NCI-H82 treated with DMSO at 0.1 percent for 48 hours (cell line): ENCODE measurements at regions not wholly inside any gene's neighbourhood (a gene's known extent, or its start where the extent isn't known, plus 50 kb on each side); places are given as distances from the start of the nearest gene placed in this dataset.

Experiments used
- DNase-seq: peaks from one replicate; lab custom pipeline; 2025; ENCODE audit not compliant: unreplicated experiment; lab: John Stamatoyannopoulos, UW

DNA sequence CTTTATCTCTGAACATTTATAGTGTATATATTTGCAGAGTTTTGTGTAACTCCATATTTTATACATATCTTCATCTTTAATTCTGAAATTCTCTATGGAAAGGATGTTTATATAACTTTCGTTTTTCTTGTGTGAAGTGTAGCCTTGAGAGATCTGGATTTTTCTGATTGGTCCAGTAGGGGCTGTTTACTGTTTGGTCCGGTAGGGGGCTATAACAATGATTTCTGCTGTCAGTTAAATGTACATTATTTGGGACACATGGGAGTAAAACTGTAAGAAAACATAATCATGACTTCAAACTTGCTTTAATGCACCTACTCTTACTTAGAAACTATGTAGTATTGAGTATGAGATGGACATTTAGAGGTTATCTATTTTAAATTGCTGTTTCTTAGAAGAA is 527.1 kb upstream of the ARRDC3 start:
- DNase-seq: no peak

DNA sequence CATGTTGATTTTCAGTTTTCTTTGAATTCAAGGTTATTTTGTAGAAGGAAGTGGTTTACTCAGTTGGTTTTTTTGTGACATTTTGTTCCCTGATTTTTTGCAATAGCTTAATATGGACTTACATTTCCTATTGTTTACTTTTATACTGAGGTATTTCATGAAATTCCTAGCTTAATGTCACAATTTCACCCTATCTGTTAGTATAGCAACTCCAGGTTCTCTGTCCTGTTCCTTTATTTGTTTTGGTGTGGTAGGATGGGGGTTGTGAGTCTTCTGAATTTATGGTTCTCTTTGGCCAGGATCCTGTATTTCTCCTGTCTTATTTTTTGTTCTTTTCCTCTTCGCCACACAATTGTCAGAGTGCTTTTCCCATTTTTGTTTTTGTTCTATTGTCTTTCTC is 523.4 kb upstream of the ARRDC3 start:
- no peak for DNase-seq

DNA sequence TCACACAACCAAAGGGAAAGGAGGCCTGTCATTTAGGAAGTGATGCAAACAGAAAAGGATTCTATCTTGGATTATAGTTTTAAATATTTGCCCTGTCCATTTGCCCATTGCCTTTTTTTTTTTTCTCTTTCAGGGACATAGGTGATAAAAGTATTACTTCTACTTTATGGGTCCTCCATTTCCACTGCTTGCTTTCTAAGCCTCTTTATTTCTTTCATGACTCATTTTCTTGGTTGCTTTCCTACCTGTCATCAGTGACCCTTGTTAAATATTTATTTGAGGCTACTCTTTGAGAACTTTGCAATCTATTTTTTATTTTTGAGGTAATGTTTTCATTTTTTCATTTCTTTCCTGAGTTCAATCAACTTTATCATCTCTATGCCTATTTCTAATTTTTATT is 522.9 kb upstream of the ARRDC3 start:
- DNase-seq: no peak

- no peak for DNase-seq
Observed at GRCh38 chr5:91898898-91899297, 515.8 kb upstream of the ARRDC3 start.

DNA sequence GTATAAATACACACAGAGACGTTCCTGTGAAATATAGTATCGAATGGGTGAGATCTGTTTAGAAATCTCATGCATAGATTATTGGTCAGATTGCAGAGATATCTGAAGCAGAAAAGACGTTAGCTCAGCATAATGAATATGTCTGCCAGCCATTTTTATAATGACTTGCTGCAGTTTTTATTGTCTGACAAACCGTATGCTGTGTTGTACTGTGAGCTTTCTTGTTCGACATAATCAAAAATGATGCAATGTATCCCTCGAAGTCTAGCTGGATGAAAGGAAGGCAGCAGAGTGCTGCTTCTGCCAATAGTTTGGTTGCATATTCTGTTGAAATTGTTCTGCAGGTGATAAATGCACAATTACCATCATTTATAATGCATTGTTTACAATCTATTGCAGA is 514.9 kb upstream of the ARRDC3 start:
- DNase-seq: no peak

GRCh38 chr5:91888810-91889209 is 505.7 kb upstream of the ARRDC3 start:
- no peak for DNase-seq

- peak; percentile 26 for DNase-seq
Observed at GRCh38 chr5:91885291-91886265, 502.5 kb upstream of the ARRDC3 start.

GRCh38 chr5:91884036-91884435 is 500.9 kb upstream of the ARRDC3 start:
- DNase-seq: no peak

- no peak for DNase-seq
Observed at GRCh38 chr5:91875196-91875779, 492.2 kb upstream of the ARRDC3 start.

- no peak for DNase-seq
Observed at GRCh38 chr5:91867799-91868198, 484.7 kb upstream of the ARRDC3 start.

DNA sequence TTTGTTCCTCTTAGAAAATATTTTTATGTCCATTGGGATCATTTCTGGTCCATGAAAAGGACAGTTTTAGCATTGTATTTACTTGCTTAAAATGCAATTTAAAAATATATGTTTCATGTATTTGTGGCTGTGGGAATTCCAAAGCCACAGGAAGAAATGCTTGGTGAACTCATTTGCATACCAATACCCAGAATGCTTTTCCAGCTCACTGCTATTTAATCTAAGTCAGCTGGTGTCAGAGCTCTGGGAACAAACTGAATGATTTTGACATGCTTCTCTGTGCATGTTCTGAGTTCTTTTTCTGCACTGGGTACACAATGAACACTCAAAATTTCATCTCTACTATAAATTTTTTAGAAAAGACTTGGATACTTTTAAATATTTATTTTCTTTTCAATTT is 482.8 kb upstream of the ARRDC3 start:
- DNase-seq: no peak

DNA sequence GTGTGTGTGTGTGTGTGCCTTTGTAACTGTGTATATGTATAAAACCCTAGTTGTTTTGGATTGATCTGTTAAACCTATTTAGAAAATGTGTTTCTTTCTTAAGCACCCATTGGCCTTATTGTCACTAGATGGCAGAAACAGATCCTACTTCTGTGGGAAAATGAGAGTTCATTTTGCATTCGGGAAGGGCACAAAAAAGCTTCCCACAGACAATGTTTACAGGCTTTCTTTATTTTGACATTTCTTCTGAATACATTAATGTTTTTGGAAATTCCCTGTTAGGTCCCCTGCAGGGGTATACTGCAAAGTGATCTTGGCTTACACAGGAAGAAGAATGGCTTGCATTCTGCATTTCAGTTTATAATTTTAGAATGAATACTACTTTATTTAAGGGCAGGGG is 481.8 kb upstream of the ARRDC3 start:
- DNase-seq: no peak

GRCh38 chr5:91851670-91852069 is 468.6 kb upstream of the ARRDC3 start:
- no peak for DNase-seq

GRCh38 chr5:91850031-91850430 is 466.9 kb upstream of the ARRDC3 start:
- no peak for DNase-seq

DNA sequence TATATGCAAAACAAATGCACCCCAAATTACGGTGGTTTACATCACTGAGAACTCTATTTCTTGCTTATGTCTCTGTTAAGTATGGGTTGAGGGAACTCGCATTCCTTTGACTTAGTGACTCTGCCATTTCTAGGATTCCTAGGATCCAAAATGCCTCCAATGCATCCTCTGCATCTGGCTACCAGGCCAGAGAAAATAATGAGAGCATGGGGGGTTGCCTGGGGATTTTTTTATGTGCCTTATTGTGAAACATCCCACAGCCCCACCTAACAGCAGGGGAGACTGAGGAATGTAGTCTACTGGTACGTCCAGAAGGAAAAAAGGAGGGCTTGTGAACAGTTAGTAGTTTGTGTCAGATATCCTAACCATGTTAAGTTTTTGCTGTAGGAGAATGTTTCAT is 466.0 kb upstream of the ARRDC3 start:
- DNase-seq: no peak

- DNase-seq: no peak
Observed at GRCh38 chr5:91848453-91848852, 465.3 kb upstream of the ARRDC3 start.

DNA sequence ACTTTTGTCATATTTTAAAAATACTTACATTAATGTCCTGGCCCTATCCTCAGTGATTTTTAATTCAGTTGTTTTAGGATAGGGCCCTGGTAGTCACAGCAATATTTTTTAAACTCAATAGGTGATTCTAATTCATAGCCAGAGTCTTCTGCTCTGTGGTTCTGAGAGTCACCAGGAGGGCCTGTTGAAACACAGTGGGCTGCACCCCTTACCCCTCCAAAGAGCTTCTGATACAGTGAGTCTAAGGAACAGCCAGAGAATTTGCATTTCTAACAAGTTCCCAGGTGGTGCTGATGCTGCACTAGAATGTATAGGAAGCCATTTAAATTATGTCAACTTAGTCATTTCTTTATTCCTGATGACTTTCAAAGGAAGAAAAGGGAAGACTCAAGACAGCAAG is 458.3 kb upstream of the ARRDC3 start:
- no peak for DNase-seq

DNA sequence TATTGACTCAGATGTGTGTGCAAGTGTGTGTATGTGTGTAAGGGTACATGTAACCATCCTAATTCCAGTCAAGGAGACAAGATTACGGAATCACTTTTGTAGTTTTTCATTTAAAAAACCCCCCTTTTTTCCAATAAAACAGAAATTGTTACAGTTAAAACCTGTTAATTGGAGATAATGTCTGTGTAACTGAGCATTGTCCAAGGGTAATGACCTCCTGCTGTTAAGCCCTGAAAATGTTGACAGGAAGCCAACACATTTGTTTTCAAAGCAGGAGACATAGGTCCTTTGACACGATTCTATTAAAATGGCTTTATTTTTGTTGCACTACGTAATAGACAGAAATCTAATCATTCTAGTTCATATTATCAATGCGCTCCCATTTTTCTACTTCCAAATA is 457.3 kb upstream of the ARRDC3 start:
- DNase-seq: no peak

GRCh38 chr5:91839721-91840120 is 456.6 kb upstream of the ARRDC3 start:
- DNase-seq: no peak

GRCh38 chr5:91839233-91839632 is 456.1 kb upstream of the ARRDC3 start:
- no peak for DNase-seq

GRCh38 chr5:91830361-91830953 is 447.3 kb upstream of the ARRDC3 start:
- no peak for DNase-seq

DNA sequence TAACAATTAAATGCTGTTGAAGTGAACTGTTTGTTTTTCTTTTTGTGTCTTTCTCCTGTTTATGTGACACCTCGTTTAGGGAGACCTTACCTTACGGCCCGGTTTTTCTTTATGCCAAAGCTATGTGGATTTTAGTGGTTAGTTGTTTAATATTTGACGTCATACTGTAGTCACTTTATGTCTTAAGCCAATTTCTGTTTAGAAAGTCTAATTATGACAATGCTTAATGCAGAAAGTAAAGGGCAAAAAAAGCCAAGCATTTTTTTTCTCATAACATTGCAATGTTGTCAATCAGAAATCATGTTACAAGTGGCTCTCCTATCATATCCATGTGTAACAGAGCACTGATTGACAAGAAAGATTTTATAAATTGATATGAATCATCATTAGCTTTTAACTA is 442.5 kb upstream of the ARRDC3 start:
- no peak for DNase-seq
